Suprapubic skin (tissue), 3 donors: ENCODE measurements at regions not wholly inside any gene's neighbourhood (a gene's known extent, or its start where the extent isn't known, plus 50 kb on each side); places are given as distances from the start of the nearest gene placed in this dataset.

ENCODE experiments used
- POLR2A ChIP-seq, 2 donors: fragments of 450-650 bp; IDR thresholded peaks; one replicate each; pipeline ENCODE4 v1.6.1; 2017; ENCODE audit warnings: antibody characterized with exemption in 2 of 2, mild to moderate bottlenecking in 2 of 2, moderate library complexity in 2 of 2
- TF ChIP-seq, protein P1 (sequence below), 2 donors: fragments of 200-600 bp in 1 of 2; fragments of 450-650 bp in 1 of 2; sonication (generic) in 1 of 2; IDR thresholded peaks; one replicate each; pipeline ENCODE4 v1.5.1; 2016 to 2019; ENCODE audit warnings: antibody characterized with exemption in 2 of 2, mild to moderate bottlenecking in 1 of 2, moderate library complexity in 1 of 2

DNA sequence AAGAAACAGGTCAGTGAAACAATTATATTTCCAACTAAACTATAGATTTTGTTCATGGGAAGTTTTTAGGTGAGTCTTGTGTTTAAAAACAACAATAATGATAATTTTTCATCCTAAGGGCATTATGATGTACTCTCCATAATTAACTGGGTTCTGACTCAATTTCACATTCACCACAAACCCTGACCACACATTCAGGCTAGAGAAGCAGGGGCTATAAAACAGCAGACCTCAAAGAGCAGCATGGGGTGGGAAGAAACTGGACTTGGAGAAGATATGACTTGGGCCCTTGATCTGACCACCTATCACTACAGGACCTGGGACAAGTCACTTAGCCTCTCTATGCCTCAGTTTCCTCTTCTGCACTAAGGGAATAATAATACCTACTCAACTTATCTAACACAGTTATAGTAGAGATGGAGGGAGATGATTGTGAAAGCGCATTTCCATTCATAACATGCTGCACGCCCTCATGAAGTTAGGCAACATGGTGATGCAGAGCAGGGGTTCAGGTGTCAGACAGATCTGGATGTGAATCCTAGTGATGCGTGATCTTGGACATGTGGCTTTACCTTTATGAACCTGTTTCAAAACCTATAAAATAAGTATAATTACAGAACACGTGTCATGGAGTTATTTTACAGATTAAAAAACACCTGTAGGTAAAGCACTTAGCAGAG lies 63.0 kb upstream of the ACP3 start:
- TF ChIP-seq, protein P1, sequence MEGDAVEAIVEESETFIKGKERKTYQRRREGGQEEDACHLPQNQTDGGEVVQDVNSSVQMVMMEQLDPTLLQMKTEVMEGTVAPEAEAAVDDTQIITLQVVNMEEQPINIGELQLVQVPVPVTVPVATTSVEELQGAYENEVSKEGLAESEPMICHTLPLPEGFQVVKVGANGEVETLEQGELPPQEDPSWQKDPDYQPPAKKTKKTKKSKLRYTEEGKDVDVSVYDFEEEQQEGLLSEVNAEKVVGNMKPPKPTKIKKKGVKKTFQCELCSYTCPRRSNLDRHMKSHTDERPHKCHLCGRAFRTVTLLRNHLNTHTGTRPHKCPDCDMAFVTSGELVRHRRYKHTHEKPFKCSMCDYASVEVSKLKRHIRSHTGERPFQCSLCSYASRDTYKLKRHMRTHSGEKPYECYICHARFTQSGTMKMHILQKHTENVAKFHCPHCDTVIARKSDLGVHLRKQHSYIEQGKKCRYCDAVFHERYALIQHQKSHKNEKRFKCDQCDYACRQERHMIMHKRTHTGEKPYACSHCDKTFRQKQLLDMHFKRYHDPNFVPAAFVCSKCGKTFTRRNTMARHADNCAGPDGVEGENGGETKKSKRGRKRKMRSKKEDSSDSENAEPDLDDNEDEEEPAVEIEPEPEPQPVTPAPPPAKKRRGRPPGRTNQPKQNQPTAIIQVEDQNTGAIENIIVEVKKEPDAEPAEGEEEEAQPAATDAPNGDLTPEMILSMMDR (IDR thresholded peaks at IDR 0.05) = no peak
- TF ChIP-seq POLR2A (IDR thresholded peaks at IDR 0.05) = no peak
